Tibial nerve (tissue), 4 donors: ENCODE measurements at regions not wholly inside any gene's neighbourhood (a gene's known extent, or its start where the extent isn't known, plus 50 kb on each side); places are given as distances from the start of the nearest gene placed in this dataset.

Source experiments
- DNase-seq, 2 donors: peaks; one replicate each; pipeline ENCODE4 v3.0.0-alpha.2; 2019; ENCODE audit warnings: low spot score in 2 of 2
- H3K27ac ChIP-seq, 4 donors: fragments of 200-600 bp; sonication (generic) in 3 of 4; one replicate each; pipeline ENCODE4 v1.5.1; 2017 to 2019; ENCODE audit warnings: mild to moderate bottlenecking in 1 of 4
- H3K27me3 ChIP-seq, 2 donors: fragments of 200-600 bp; sonication (generic) in 1 of 2; one replicate each; pipeline versions ENCODE4 v1.5.1 to v1.6.0; 2017 to 2019
- H3K36me3 ChIP-seq, 3 donors: fragments of 200-600 bp; sonication (generic); one replicate each; pipeline ENCODE4 v1.5.1; 2018 to 2019
- H3K4me1 ChIP-seq, 4 donors: fragments of 200-600 bp; sonication (generic) in 3 of 4; one replicate each; pipeline ENCODE4 v1.5.1; 2017 to 2019
- H3K4me3 ChIP-seq, 4 donors: fragments of 200-600 bp; sonication (generic) in 3 of 4; one replicate each; pipeline ENCODE4 v1.5.1; 2017 to 2019; ENCODE audit warnings: mild to moderate bottlenecking in 1 of 4, moderate library complexity in 1 of 4
- H3K9me3 ChIP-seq, 4 donors: fragments of 200-600 bp; sonication (generic) in 3 of 4; one replicate each; pipeline ENCODE4 v1.5.1; 2017 to 2019
- CTCF ChIP-seq, 5 experiments: fragments of 200-600 bp in 3 of 5; fragments of 450-650 bp in 2 of 5; sonication (generic) in 3 of 5; IDR thresholded peaks; one replicate each; pipeline ENCODE4 v1.5.1; 2016 to 2019; ENCODE audit warnings: antibody characterized with exemption in 5 of 5, mild to moderate bottlenecking in 3 of 5, moderate library complexity in 2 of 5
- EP300 ChIP-seq, 2 donors: sonication (generic); formaldehyde crosslinking; IDR thresholded peaks; one replicate each; pipeline ENCODE4 v1.6.1; 2017; ENCODE audit warnings: antibody characterized with exemption in 2 of 2, mild to moderate bottlenecking in 1 of 2
- POLR2A ChIP-seq, 2 donors: fragments of 450-650 bp; IDR thresholded peaks; one replicate each; pipeline ENCODE4 v1.6.1; 2017; ENCODE audit warnings: antibody characterized with exemption in 2 of 2, mild to moderate bottlenecking in 2 of 2, moderate library complexity in 2 of 2
- whole genome bisulfite sequencing, 2 donors: methylation state at CpG; one replicate each; pipeline ENCODE4 v1.1.5; 2018; 5-methylcytosine and 5-hydroxymethylcytosine counted together

GRCh38 chr1:78833491-78833890 lies 173.0 kb downstream of the ADGRL4 start:
- WGBS, 2 donors: 40 to 52% methylated on average over 4 of the region's 4 CpGs
- no peak for DNase-seq
- Histone ChIP-seq H3K4me1 (peaks cover 0 to 9% (median 0%) of the 10 kb centered on the region in 4 donors), H3K4me3 (no peak overlapping the region), H3K27ac (no peak overlapping the region), H3K27me3 (no peaks in the 10 kb centered on the region), H3K9me3 (no peaks in the 10 kb centered on the region), H3K36me3 (no peaks in the 10 kb centered on the region)
- TF ChIP-seq POLR2A (IDR thresholded peaks at IDR 0.05): no peak
- TF ChIP-seq CTCF (IDR thresholded peaks at IDR 0.05): no peak
- no peak for TF ChIP-seq EP300 (IDR thresholded peaks at IDR 0.05)

GRCh38 chr1:78834201-78834741 lies 172.3 kb downstream of the ADGRL4 start:
- TF ChIP-seq CTCF (IDR thresholded peaks at IDR 0.05): no peak
- no peak for TF ChIP-seq EP300 (IDR thresholded peaks at IDR 0.05)
- no peak for TF ChIP-seq POLR2A (IDR thresholded peaks at IDR 0.05)
- WGBS, 2 donors: 88 to 93% methylated on average over 4 of the region's 4 CpGs
- Histone ChIP-seq H3K4me3 (no peak overlapping the region), H3K27ac (no peak overlapping the region), H3K36me3 (no peaks in the 10 kb centered on the region), H3K9me3 (no peaks in the 10 kb centered on the region), H3K4me1 (peaks cover 0 to 9% (median 0%) of the 10 kb centered on the region in 4 donors), H3K27me3 (no peaks in the 10 kb centered on the region)
- no peak for DNase-seq

GRCh38 chr1:78836726-78837125 lies 169.8 kb downstream of the ADGRL4 start:
- no peak overlapping the region for H3K4me3 ChIP-seq
- no peaks in the 10 kb centered on the region for H3K9me3 ChIP-seq
- TF ChIP-seq CTCF (IDR thresholded peaks at IDR 0.05): no peak
- no peak for TF ChIP-seq POLR2A (IDR thresholded peaks at IDR 0.05)
- no peak for TF ChIP-seq EP300 (IDR thresholded peaks at IDR 0.05)

GRCh38 chr1:78839704-78840277 lies 166.7 kb downstream of the ADGRL4 start:
- peak in 1 of 2 donors; percentile 83 for DNase-seq
- Histone ChIP-seq H3K27me3 (no peaks in the 10 kb centered on the region), H3K36me3 (no peaks in the 10 kb centered on the region), H3K4me1 (peaks cover 0 to 25% (median 0%) of the 10 kb centered on the region in 4 donors), H3K4me3 (no peak overlapping the region), H3K27ac (no peak overlapping the region), H3K9me3 (no peaks in the 10 kb centered on the region)
- TF ChIP-seq CTCF (IDR thresholded peaks at IDR 0.05) (peak; percentile 45 to 64 (median 54)), EP300 (IDR thresholded peaks at IDR 0.05) (no peak)
- 23 to 30% methylated on average over 2 of the region's 2 CpGs for WGBS, 2 donors

More at GRCh38 chr1:78836726-78837125, 169.8 kb downstream of the ADGRL4 start:
- no peaks in the 10 kb centered on the region for H3K27me3 ChIP-seq
- no peak overlapping the region for H3K27ac ChIP-seq
- no peaks in the 10 kb centered on the region for H3K36me3 ChIP-seq
- H3K4me1 ChIP-seq: peaks cover 0 to 25% (median 0%) of the 10 kb centered on the region in 4 donors
- no peak for DNase-seq
